ENCODE measurements at regions not wholly inside any gene's neighbourhood (a gene's known extent, or its start where the extent isn't known, plus 50 kb on each side); places are given as distances from the start of the nearest gene placed in this dataset.

DNA sequence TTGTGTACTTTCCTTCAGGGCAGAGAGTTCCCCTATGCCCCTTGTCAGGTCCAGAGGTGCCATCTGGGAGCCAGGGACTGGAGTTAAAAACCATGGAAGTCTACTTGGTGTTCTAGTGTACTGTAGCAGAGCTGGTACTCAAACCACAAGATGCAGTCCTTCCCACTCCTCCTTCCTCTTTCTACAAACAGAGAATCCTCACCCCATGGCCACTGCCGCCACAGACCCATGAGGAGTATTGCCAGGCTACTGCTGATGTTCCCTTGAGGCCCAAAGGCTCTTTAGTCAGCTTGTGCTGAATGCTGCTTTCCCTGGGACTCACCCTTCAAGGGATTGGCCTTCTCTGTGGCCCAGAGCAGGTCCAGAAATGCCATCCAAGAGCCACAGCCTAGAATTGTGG lies 229.2 kb upstream of the ZPLD1 start:
- TF ChIP-seq, protein P1, sequence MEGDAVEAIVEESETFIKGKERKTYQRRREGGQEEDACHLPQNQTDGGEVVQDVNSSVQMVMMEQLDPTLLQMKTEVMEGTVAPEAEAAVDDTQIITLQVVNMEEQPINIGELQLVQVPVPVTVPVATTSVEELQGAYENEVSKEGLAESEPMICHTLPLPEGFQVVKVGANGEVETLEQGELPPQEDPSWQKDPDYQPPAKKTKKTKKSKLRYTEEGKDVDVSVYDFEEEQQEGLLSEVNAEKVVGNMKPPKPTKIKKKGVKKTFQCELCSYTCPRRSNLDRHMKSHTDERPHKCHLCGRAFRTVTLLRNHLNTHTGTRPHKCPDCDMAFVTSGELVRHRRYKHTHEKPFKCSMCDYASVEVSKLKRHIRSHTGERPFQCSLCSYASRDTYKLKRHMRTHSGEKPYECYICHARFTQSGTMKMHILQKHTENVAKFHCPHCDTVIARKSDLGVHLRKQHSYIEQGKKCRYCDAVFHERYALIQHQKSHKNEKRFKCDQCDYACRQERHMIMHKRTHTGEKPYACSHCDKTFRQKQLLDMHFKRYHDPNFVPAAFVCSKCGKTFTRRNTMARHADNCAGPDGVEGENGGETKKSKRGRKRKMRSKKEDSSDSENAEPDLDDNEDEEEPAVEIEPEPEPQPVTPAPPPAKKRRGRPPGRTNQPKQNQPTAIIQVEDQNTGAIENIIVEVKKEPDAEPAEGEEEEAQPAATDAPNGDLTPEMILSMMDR (IDR thresholded peaks at IDR 0.05; ENCODE audit: low read length), result no peak
- no peak for TF ChIP-seq EZH2 (optimal IDR thresholded peaks at IDR 0.05; ENCODE audit: low read depth, low read length)

Measured in MM.1S (cell line).